Tibial artery (tissue), 4 donors: ENCODE measurements at regions not wholly inside any gene's neighbourhood (a gene's known extent, or its start where the extent isn't known, plus 50 kb on each side); places are given as distances from the start of the nearest gene placed in this dataset.

Experiments used
- DNase-seq, 2 donors: peaks; one replicate each; pipeline ENCODE4 v3.0.0-alpha.2; 2019
- H3K27ac ChIP-seq, 2 donors: fragments of 200-600 bp; sonication (generic) in 1 of 2; 1 replicate in 1 of 2; 2 replicates in 1 of 2; pipeline ENCODE4 v1.5.1; 2018 to 2019; ENCODE audit warnings: mild to moderate bottlenecking in 1 of 2
- H3K27me3 ChIP-seq, 2 donors: fragments of 200-600 bp; sonication (generic) in 1 of 2; one replicate each; pipeline versions ENCODE4 v1.5.1 to v1.6.0; 2016 to 2019
- H3K36me3 ChIP-seq, 3 donors: fragments of 200-600 bp; sonication (generic) in 2 of 3; one replicate each; pipeline ENCODE4 v1.5.1; 2016 to 2019; ENCODE audit warnings: mild to moderate bottlenecking in 2 of 3
- H3K4me1 ChIP-seq, 4 donors: fragments of 200-600 bp; sonication (generic) in 2 of 4; 1 replicate in 3 of 4; 2 replicates in 1 of 4; pipeline ENCODE4 v1.5.1; 2016 to 2019
- H3K4me3 ChIP-seq, 2 donors: fragments of 200-600 bp; sonication (generic) in 1 of 2; 1 replicate in 1 of 2; 2 replicates in 1 of 2; pipeline ENCODE4 v1.5.1; 2018 to 2019; ENCODE audit warnings: mild to moderate bottlenecking in 2 of 2
- H3K9me3 ChIP-seq, 3 donors: fragments of 200-600 bp; sonication (generic) in 1 of 3; one replicate each; pipeline ENCODE4 v1.5.1; 2016 to 2019
- intact Hi-C: fragments of 100-400 bp; cut with DNase I; formaldehyde crosslinking; loops from one replicate; pipeline ENCODE4 v1.15.0; 2023; ENCODE audit warnings: low total_unique reads
- TF ChIP-seq, protein P1 (sequence below), 2 experiments: fragments of 200-600 bp in 1 of 2; fragments of 450-650 bp in 1 of 2; IDR thresholded peaks; one replicate each; pipeline ENCODE4 v1.5.1; 2017 to 2019; ENCODE audit warnings: antibody characterized with exemption in 2 of 2, mild to moderate bottlenecking in 1 of 2, moderate library complexity in 1 of 2

DNA sequence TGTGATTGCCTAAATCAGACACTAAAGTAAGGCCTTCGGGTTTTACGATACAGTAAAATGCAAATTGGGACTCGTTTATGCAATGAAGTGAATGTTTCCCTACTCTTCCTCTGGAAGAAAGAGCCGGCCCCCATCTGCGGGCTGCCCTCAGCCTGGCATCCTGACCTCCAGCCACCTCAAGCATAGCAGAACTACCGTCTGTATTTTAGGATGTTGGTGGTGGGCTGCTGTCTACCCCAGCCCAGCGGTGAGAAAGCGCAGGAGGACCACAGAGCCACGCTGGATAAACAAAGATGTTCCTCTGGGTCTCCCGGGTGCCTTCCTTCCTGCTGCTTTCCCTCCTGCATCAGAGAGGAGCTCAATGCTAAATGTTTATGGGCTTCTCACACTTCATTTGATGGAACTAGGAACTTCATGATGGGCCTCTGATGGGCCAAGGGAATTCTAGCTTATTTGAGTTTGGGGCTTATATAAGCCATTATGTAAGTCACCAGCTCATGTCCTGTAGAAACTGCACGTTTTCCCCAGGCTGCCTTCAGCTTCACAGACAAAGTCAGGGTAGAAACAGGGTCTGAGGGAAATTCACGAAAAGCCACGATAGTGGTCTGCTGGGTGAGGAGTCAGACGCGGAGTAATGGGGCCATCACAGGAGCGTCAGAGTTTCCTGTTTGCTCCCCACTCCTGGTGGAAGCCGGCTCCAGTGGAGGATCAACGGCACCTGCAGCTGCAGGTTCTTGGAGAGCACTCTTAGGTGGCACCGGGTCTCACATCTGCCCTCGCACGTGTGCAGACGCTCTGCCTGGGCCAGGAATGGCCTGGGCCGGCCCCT lies 287.4 kb downstream of the BRD1 start:
- H3K36me3 ChIP-seq: no peaks in the 10 kb centered on the region
- intact Hi-C loops: no loop called here
- peak; percentile 7 to 31 for DNase-seq

GRCh38 chr22:49538006-49538405 lies 289.7 kb downstream of the BRD1 start:
- TF ChIP-seq, protein P1, sequence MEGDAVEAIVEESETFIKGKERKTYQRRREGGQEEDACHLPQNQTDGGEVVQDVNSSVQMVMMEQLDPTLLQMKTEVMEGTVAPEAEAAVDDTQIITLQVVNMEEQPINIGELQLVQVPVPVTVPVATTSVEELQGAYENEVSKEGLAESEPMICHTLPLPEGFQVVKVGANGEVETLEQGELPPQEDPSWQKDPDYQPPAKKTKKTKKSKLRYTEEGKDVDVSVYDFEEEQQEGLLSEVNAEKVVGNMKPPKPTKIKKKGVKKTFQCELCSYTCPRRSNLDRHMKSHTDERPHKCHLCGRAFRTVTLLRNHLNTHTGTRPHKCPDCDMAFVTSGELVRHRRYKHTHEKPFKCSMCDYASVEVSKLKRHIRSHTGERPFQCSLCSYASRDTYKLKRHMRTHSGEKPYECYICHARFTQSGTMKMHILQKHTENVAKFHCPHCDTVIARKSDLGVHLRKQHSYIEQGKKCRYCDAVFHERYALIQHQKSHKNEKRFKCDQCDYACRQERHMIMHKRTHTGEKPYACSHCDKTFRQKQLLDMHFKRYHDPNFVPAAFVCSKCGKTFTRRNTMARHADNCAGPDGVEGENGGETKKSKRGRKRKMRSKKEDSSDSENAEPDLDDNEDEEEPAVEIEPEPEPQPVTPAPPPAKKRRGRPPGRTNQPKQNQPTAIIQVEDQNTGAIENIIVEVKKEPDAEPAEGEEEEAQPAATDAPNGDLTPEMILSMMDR (IDR thresholded peaks at IDR 0.05): no peak
- DNase-seq: peak; percentile 5 to 6
- H3K27me3 ChIP-seq: peaks cover 0 to 21% of the 10 kb centered on the region in 2 donors
- H3K9me3 ChIP-seq: no peaks in the 10 kb centered on the region
- intact Hi-C loops: no loop called here
- no peak overlapping the region for H3K27ac ChIP-seq
- no peaks in the 10 kb centered on the region for H3K4me1 ChIP-seq
- H3K36me3 ChIP-seq: no peaks in the 10 kb centered on the region
- no peak overlapping the region for H3K4me3 ChIP-seq

More for the DNA sequence above, 287.4 kb downstream of the BRD1 start:
- Histone ChIP-seq H3K9me3 (no peaks in the 10 kb centered on the region), H3K27ac (no peak overlapping the region), H3K4me1 (no peaks in the 10 kb centered on the region), H3K27me3 (peaks cover 0 to 11% of the 10 kb centered on the region in 2 donors), H3K4me3 (no peak overlapping the region)
- TF ChIP-seq, protein P1 (IDR thresholded peaks at IDR 0.05): no peak

GRCh38 chr22:49536571-49537131 lies 291.0 kb downstream of the BRD1 start:
- H3K9me3 ChIP-seq: no peaks in the 10 kb centered on the region
- intact Hi-C loops: no loop called here
- no peaks in the 10 kb centered on the region for H3K4me1 ChIP-seq
- H3K27me3 ChIP-seq: peaks cover 0 to 22% of the 10 kb centered on the region in 2 donors
- DNase-seq: peak; percentile 11 to 49
- no peak overlapping the region for H3K27ac ChIP-seq
- no peaks in the 10 kb centered on the region for H3K36me3 ChIP-seq
- H3K4me3 ChIP-seq: no peak overlapping the region
- TF ChIP-seq, protein P1 (IDR thresholded peaks at IDR 0.05): no peak

DNA sequence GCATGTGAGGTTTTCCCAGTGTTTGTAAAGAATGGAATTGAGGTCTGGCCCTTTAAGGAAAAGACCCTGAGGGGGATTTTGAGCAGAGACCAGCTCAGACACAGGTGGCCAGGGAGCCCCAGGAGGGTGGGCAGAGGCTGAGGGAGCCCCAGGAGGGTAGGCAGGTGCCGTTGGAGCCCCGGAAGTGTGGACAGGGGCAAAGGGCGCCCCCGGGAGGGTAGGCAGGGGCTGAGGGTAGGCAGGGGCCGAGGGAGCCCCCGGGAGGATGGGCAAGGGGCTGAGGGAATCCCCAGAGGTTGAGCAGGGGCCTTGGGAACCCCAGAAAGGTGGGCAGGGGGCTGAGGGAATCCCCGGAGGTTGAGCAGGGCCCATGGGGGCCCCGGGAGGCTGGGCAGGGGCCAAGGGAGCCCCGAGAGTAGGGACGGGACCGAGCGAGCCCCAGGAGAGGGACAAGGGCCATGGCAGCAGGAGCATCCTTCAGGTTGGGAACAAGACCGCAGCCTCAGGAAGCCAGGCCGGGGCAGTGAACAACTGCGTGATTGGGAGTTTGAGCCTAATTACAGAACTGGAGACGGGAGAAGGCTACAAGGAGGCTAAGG lies 292.0 kb downstream of the BRD1 start:
- peaks cover 0 to 22% of the 10 kb centered on the region in 2 donors for H3K27me3 ChIP-seq
- H3K4me1 ChIP-seq: no peaks in the 10 kb centered on the region
- H3K4me3 ChIP-seq: no peak overlapping the region
- TF ChIP-seq, protein P1 (IDR thresholded peaks at IDR 0.05): no peak
- H3K36me3 ChIP-seq: no peaks in the 10 kb centered on the region
- peak; percentile 7 to 47 for DNase-seq
- H3K9me3 ChIP-seq: no peaks in the 10 kb centered on the region
- intact Hi-C loops: no loop called here
- no peak overlapping the region for H3K27ac ChIP-seq

GRCh38 chr22:49535126-49535525 lies 292.5 kb downstream of the BRD1 start:
- intact Hi-C loops: no loop called here
- TF ChIP-seq, protein P1 (IDR thresholded peaks at IDR 0.05): no peak

More at GRCh38 chr22:49535126-49535525, 292.5 kb downstream of the BRD1 start:
- Histone ChIP-seq H3K4me3 (no peak overlapping the region), H3K9me3 (no peaks in the 10 kb centered on the region), H3K4me1 (no peaks in the 10 kb centered on the region), H3K27ac (no peak overlapping the region), H3K36me3 (no peaks in the 10 kb centered on the region), H3K27me3 (peaks cover 0 to 22% of the 10 kb centered on the region in 2 donors)
- DNase-seq: peak; percentile 7 to 19
